WTC11 (cell line): ENCODE measurements at regions not wholly inside any gene's neighbourhood (a gene's known extent, or its start where the extent isn't known, plus 50 kb on each side); places are given as distances from the start of the nearest gene placed in this dataset.

Source experiments
- CTCF ChIP-seq: fragments of 200-600 bp; IDR thresholded peaks from 2 replicates; pipeline ENCODE4 v1.8.0; 2022; ENCODE audit warnings: antibody characterized with exemption
- FOXK1 ChIP-seq: sonication (generic); formaldehyde crosslinking; IDR thresholded peaks from 2 replicates; pipeline ENCODE4 v1.8.0; 2022; ENCODE audit warnings: mild to moderate bottlenecking, moderate library complexity, missing genetic modification reagents
- IRF2 ChIP-seq: sonication (generic); formaldehyde crosslinking; IDR thresholded peaks from 2 replicates; pipeline ENCODE4 v1.8.0; 2022; ENCODE audit warnings: low read depth, missing genetic modification reagents, borderline replicate concordance
- TCF7 ChIP-seq: sonication (generic); formaldehyde crosslinking; IDR thresholded peaks from 2 replicates; pipeline ENCODE4 v1.8.0; 2022; ENCODE audit warnings: mild to moderate bottlenecking, low read depth, missing genetic modification reagents, moderate library complexity
- ZNF219 ChIP-seq: sonication (generic); formaldehyde crosslinking; IDR thresholded peaks from 2 replicates; pipeline ENCODE4 v1.8.0; 2023; ENCODE audit warnings: missing genetic modification reagents, mild to moderate bottlenecking, borderline replicate concordance
- ZNF512 ChIP-seq: sonication (generic); formaldehyde crosslinking; IDR thresholded peaks from 2 replicates; pipeline ENCODE4 v1.8.1; 2022; ENCODE audit warnings: missing genetic modification reagents, borderline replicate concordance

GRCh38 chr9:103152473-103152872, 157.3 kb downstream of the CYLC2 start:
- TF ChIP-seq ZNF219 (CRISPR knock-in tag) (no peak), ZNF512 (CRISPR knock-in tag) (no peak), TCF7 (CRISPR knock-in tag) (no peak), CTCF (no peak), FOXK1 (CRISPR knock-in tag) (no peak), IRF2 (CRISPR knock-in tag) (no peak)
